Brain microvascular endothelial cell (primary cell): ENCODE measurements at regions not wholly inside any gene's neighbourhood (a gene's known extent, or its start where the extent isn't known, plus 50 kb on each side); places are given as distances from the start of the nearest gene placed in this dataset.

Source experiments
- DNase-seq: peaks from one replicate; pipeline ENCODE4 v3.0.0-alpha.2; 2020
- H3K27ac ChIP-seq: fragments of 250-450 bp; sonication (Bioruptor Pico); 2 replicates; pipeline ENCODE4 v1.5.1; 2020; ENCODE audit warnings: mild to moderate bottlenecking, moderate library complexity
- H3K27me3 ChIP-seq: fragments of 250-450 bp; sonication (Bioruptor Pico); replicated peaks from 2 replicates; pipeline ENCODE4 v1.5.1; 2020; ENCODE audit warnings: mild to moderate bottlenecking
- H3K36me3 ChIP-seq: fragments of 250-450 bp; sonication (Bioruptor Pico); replicated peaks from 2 replicates; pipeline ENCODE4 v1.5.1; 2020; ENCODE audit warnings: mild to moderate bottlenecking
- H3K4me3 ChIP-seq: 2 replicates; pipeline ENCODE4 v1.5.1; 2011; ENCODE audit warnings: low read depth, mild to moderate bottlenecking, control low read depth, low read length, moderate library complexity
- in situ Hi-C: cut with HindIII; loops from 2 replicates; pipeline ENCODE4 v1.10.0; 2017; ENCODE audit warnings: low sequenced_read_pairs, low pct_ligation_motif_present
- TF ChIP-seq, protein P1 (sequence below): IDR thresholded peaks from 2 replicates; pipeline ENCODE4 v1.5.1; 2011; ENCODE audit warnings: low read depth, mild to moderate bottlenecking, moderate library complexity, low read length, control low read depth, inconsistent platforms; ENCODE audit errors: missing control alignments

DNA sequence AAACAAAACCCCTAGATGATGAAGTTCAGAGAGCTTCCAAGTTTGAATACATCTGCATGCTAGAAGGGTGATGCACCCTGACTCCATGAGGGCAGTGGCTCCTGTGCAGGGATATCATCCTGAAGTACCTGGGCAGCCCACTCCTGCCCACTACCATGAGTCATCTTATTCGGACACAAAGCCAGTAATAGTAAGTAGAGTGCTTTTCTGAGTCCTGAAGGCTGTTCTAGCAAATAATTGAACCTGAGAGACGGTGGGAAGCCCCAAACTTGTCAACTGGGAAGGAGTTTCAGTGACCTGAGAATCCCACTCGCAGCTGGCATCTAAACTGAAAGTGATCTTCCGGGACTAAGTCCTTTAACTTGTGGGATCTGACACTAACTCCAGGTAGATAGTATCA lies 152.9 kb upstream of the COL21A1 start:
- in situ Hi-C loops = no loop called here

GRCh38 chr6:56399672-56400263 lies 152.4 kb upstream of the COL21A1 start:
- Histone ChIP-seq H3K27me3 (no peaks in the 10 kb centered on the region), H3K27ac (no peak overlapping the region), H3K36me3 (no peaks in the 10 kb centered on the region), H3K4me3 (no peak overlapping the region)
- in situ Hi-C loops = no loop called here
- TF ChIP-seq, protein P1, sequence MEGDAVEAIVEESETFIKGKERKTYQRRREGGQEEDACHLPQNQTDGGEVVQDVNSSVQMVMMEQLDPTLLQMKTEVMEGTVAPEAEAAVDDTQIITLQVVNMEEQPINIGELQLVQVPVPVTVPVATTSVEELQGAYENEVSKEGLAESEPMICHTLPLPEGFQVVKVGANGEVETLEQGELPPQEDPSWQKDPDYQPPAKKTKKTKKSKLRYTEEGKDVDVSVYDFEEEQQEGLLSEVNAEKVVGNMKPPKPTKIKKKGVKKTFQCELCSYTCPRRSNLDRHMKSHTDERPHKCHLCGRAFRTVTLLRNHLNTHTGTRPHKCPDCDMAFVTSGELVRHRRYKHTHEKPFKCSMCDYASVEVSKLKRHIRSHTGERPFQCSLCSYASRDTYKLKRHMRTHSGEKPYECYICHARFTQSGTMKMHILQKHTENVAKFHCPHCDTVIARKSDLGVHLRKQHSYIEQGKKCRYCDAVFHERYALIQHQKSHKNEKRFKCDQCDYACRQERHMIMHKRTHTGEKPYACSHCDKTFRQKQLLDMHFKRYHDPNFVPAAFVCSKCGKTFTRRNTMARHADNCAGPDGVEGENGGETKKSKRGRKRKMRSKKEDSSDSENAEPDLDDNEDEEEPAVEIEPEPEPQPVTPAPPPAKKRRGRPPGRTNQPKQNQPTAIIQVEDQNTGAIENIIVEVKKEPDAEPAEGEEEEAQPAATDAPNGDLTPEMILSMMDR = no peak
- no peak for DNase-seq

More for the DNA sequence above, 152.9 kb upstream of the COL21A1 start:
- H3K36me3 ChIP-seq = no peaks in the 10 kb centered on the region
- DNase-seq = no peak
- H3K27ac ChIP-seq = no peak overlapping the region
- no peaks in the 10 kb centered on the region for H3K27me3 ChIP-seq
- TF ChIP-seq, protein P1 = no peak
- H3K4me3 ChIP-seq = no peak overlapping the region

GRCh38 chr6:56399250-56399671 lies 151.9 kb upstream of the COL21A1 start:
- Histone ChIP-seq H3K36me3 (no peaks in the 10 kb centered on the region), H3K27ac (no peak overlapping the region), H3K4me3 (no peak overlapping the region), H3K27me3 (no peaks in the 10 kb centered on the region)
- no peak for DNase-seq
- in situ Hi-C loops = no loop called here
- TF ChIP-seq, protein P1 = no peak

DNA sequence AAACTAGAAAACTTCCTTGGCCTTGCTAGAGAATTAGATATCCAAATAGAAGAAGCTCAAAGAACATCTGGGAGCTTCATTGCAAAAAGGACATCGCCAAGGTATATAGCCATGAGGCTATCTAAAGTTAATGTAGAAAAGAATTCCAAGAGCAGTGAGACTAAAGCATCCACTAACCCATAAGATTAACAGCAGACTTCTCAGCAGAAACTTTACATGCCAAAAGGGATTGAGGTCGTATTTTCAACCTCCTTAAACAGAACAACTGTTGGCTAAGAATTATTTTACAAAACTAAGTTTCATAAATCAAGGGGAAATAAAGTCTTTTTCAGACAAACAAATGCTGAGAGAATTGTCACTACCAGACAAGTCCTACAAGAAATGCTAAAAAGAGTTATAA lies 149.1 kb upstream of the COL21A1 start:
- DNase-seq = no peak
- Histone ChIP-seq H3K27me3 (no peaks in the 10 kb centered on the region), H3K27ac (no peak overlapping the region), H3K36me3 (no peaks in the 10 kb centered on the region), H3K4me3 (no peak overlapping the region)
- TF ChIP-seq, protein P1 = no peak
- in situ Hi-C loops = no loop called here

- H3K27me3 ChIP-seq = no peaks in the 10 kb centered on the region
- TF ChIP-seq, protein P1 = no peak
- no peak for DNase-seq
- H3K36me3 ChIP-seq = no peaks in the 10 kb centered on the region
- in situ Hi-C loops = no loop called here
- no peak overlapping the region for H3K4me3 ChIP-seq
- H3K27ac ChIP-seq = no peak overlapping the region
These were observed 146.5 kb upstream of the COL21A1 start for GRCh38 chr6:56393615-56394612.
